Right ventricle myocardium superior (tissue), 1 donor: ENCODE measurements at regions not wholly inside any gene's neighbourhood (a gene's known extent, or its start where the extent isn't known, plus 50 kb on each side); places are given as distances from the start of the nearest gene placed in this dataset.

Source experiments
- ATAC-seq: fragments of 200-7000 bp; cut with Tn5 transposase; one replicate; pipeline ENCODE4 v1.9.1; 2020; ENCODE audit warnings: mild to moderate bottlenecking; ENCODE audit not compliant: poor library complexity
- DNase-seq: peaks from one replicate; pipeline ENCODE4 v3.0.0-alpha.2; 2020
- intact Hi-C: fragments of 100-400 bp; cut with DNase I; formaldehyde crosslinking; loops from one replicate; pipeline ENCODE4 v1.11.2; 2022
- donor health status: DM: no; HTN: yes; CAD: no; lungs with severe emphysema.

DNA sequence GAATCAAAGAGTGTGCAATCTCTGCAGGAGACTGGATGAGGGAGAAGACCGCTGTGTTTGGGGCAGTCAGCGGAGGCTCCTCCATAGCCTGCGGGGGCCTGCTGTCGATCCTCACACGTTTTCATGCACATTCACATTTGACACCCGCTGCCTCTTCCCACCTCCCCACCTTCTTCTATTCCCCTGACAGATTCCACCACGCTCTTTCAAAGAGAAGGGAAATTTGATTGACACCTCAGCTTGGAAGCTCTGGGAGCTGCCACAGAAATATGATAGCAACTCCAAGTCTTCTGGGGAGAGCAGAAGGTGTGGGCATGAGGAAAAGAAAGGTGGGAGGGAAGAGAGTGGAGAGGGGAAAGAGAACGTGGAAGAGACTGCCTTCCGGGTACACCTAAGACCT, 87.5 kb downstream of the BOD1L2 start:
- intact Hi-C loops: no loop called here
- ATAC-seq (no peak), DNase-seq (no peak)

GRCh38 chr18:57241869-57242268, 95.0 kb downstream of the BOD1L2 start:
- intact Hi-C loops: no loop called here
- no peak for ATAC-seq

DNA sequence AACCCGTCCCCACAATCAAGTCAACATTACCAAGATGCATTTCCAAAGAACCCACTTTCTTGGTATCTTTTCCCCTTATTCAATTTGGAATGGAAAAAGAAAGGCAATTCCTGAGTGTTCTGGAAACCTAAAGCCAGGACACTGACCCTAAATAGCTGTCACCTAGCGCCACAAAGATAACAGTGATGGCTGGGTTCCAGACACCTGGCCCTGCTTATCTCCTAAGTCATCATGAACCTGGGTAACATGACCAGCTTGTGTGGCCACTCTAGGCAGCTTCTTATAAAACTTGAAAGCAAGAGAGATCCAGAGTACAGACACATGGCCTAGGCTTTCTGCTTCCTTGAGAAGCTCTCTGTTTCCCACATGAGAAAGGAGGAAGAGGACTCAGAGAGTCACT, 95.4 kb downstream of the BOD1L2 start:
- no peak for ATAC-seq
- no peak for DNase-seq
- intact Hi-C loops: no loop called here

More at GRCh38 chr18:57241869-57242268, 95.0 kb downstream of the BOD1L2 start:
- no peak for DNase-seq

GRCh38 chr18:57243624-57244179, 96.8 kb downstream of the BOD1L2 start:
- intact Hi-C loops: no loop called here
- no peak for DNase-seq
- no peak for ATAC-seq

DNA sequence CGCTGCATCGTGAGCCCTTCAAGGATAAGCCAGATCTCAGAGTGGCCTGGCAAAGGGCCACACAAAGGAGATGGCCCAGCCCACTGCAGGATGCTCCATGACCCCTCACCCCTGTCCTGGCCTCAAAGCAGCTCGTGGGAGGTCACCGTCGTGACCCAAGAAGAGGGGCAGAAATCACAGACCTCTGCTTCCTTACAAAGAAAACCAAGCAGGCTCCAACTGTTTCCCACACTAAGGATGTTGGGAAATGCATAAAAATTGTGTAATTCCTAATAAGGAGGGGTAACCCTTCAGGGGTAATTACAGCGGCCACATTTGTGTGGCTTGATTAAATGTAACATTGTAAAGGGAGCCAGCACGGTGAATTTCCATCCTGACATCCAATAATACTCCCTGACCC, 102.3 kb downstream of the BOD1L2 start:
- DNase-seq (no peak), ATAC-seq (no peak)
- intact Hi-C loops: no loop called here

- intact Hi-C loops: no loop called here
- DNase-seq: no peak
- no peak for ATAC-seq
Observed at GRCh38 chr18:57249883-57250282, 102.5 kb upstream of the ST8SIA3 start.

- no peak for ATAC-seq
- no peak for DNase-seq
- intact Hi-C loops: no loop called here
Observed at GRCh38 chr18:57251747-57252146, 100.6 kb upstream of the ST8SIA3 start.

DNA sequence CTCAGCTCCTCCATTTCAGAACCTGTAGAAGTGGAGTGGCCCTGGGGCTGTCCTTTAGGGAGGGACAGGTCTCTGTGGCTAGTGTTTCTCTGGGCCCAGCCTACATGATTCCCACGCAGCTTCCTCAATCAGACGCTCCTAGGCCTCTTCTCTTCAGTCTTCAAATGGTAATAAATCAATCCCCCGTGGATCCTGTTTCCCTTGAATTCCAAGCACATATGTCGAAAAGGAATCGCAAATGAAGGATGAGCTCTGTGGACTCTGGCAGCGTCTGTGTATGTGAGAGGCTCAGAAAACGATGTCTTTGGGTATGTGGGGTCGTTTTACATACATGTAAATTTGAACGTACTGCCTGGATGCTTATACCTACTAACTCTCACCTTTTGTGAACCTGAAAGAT, 98.5 kb upstream of the ST8SIA3 start:
- ATAC-seq (no peak), DNase-seq (no peak)
- intact Hi-C loops: no loop called here

- DNase-seq: no peak
- no peak for ATAC-seq
- intact Hi-C loops: no loop called here
Observed at GRCh38 chr18:57258131-57258777, 94.1 kb upstream of the ST8SIA3 start.

- ATAC-seq: no peak
- intact Hi-C loops: no loop called here
Observed at GRCh38 chr18:57267368-57267925, 84.9 kb upstream of the ST8SIA3 start.

GRCh38 chr18:57269756-57270155, 82.6 kb upstream of the ST8SIA3 start:
- no peak for DNase-seq
- intact Hi-C loops: no loop called here
- no peak for ATAC-seq

More at GRCh38 chr18:57267368-57267925, 84.9 kb upstream of the ST8SIA3 start:
- DNase-seq: no peak

GRCh38 chr18:57270156-57270555, 82.2 kb upstream of the ST8SIA3 start:
- intact Hi-C loops: no loop called here
- no peak for DNase-seq
- no peak for ATAC-seq

- intact Hi-C loops: no loop called here
Observed at GRCh38 chr18:57273194-57273593, 79.2 kb upstream of the ST8SIA3 start.

DNA sequence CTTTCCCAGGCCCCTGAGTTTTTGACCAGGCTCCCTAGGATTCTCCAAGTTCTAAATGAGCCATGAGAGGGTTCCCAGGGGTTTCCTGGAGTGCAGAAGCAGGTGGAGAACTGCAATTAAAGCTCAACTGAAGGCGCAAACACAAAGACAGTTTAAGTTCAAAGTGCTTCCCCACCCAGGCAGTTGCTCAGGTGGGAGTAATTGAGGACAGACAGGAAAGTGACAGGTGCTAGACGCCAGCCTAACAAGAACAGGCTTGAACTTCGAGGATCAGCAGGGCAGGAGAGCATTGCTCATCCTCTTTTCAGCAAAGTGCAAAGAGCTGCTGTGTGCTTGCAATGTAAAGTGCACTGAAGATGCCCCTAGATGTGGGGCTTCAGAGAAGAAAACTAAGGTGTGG, 77.2 kb upstream of the ST8SIA3 start:
- DNase-seq (no peak), ATAC-seq (no peak)
- intact Hi-C loops: no loop called here

More at GRCh38 chr18:57273194-57273593, 79.2 kb upstream of the ST8SIA3 start:
- DNase-seq: no peak
- ATAC-seq: no peak

GRCh38 chr18:57276829-57277228, 75.5 kb upstream of the ST8SIA3 start:
- DNase-seq (no peak), ATAC-seq (no peak)
- intact Hi-C loops: no loop called here

DNA sequence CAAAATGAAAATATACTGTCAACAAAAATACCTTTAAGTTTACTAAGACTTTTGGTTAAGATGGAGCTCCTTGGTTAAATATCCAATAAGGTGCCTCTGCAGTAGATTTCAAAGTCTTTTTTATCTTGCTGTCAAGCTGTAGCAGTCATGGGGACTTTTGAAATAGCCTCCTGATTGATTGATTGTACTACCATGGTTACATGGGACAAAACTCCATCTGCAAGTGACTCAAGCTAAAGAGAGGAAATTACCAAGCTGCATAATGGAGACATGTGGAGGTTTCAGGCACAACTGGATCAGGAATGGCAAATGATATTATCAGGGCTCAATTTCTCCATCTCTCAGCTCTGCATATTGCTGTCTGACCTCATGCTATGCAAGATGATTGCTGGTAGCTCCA, 73.4 kb upstream of the ST8SIA3 start:
- intact Hi-C loops: no loop called here
- ATAC-seq: no peak
- no peak for DNase-seq

GRCh38 chr18:57281519-57281918, 70.8 kb upstream of the ST8SIA3 start:
- ATAC-seq (no peak), DNase-seq (no peak)
- intact Hi-C loops: no loop called here

GRCh38 chr18:57286949-57287348, 65.4 kb upstream of the ST8SIA3 start:
- intact Hi-C loops: no loop called here
- ATAC-seq (no peak), DNase-seq (no peak)

- no peak for DNase-seq
- no peak for ATAC-seq
- intact Hi-C loops: no loop called here
Observed at GRCh38 chr18:57287766-57288165, 64.6 kb upstream of the ST8SIA3 start.

DNA sequence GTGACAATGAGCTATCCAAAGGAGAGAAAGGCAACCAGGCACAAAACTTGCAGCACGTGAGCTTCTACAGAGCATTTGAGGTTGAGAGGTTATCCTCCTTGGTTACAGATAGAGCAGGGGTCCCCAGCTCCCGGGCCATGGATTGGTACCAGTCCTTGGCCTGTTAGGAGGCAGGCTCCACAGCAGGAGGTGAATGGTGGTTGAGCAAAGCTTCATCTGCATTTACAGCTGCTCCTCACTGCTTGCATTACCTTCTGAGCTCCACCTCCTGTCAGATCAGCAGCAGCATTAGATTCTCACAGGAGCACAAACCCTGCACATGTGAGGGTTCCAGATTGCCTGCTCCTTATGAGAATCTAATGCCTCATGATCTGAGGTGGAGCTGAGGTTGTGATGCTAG, 57.8 kb upstream of the ST8SIA3 start:
- DNase-seq (no peak), ATAC-seq (no peak)
- intact Hi-C loops: no loop called here

- ATAC-seq (no peak), DNase-seq (no peak)
- intact Hi-C loops: no loop called here
Observed at GRCh38 chr18:57296336-57296735, 56.0 kb upstream of the ST8SIA3 start.
